ENCODE measurements at regions not wholly inside any gene's neighbourhood (a gene's known extent, or its start where the extent isn't known, plus 50 kb on each side); places are given as distances from the start of the nearest gene placed in this dataset.
A peak's percentile ranks its signal among the peaks of the same experiment; 100 is the strongest.

DNA sequence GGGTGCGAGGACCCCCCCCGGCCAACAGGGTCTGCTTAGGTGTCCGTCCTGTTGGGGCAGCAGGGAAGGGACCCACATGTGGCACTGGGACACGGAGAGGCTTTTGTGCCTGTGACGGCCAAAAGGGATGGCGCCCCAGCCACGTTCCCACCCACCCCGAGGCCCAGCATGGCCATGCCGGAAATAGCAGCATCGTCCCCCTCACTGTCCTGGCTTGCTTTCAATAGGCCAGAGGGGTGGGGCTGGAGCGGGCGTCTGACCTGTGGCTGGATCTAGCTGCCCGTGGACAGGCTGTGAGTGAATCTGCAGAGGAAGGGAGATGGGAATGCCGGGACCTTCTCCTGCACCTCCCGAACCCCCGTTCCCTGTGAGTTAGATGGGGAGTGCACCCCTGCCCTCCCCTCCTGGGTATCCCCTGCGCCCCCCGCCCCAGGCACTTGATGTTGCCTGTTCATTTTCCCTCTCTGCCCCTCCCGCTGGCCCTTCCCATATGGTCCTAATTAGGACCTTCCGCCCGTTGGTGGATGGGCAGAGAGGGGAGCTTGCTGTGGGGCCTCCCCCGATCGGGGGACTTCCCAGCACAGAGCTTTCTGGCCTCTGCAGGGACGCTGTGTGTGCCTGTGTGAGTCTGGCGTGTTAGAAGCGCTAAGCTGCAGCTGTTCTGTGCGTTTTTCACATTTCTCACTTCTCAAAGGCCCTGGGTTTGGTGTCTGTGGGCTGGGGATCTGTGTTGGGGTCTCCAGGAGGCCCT lies 292.8 kb downstream of the SEC14L1 start:
- H3K4me3 ChIP-seq (ENCODE audit: low read length in 2 of 2) = no peak overlapping the region
- H3K27me3 ChIP-seq (ENCODE audit: control insufficient read depth in 3 of 3, insufficient read depth in 3 of 3, low read depth in 1 of 3, low read length in 3 of 3) = no peaks in the 10 kb centered on the region
- H3K23ac ChIP-seq (ENCODE audit: low read depth, low read length, poor library complexity) = peak overlapping the region; percentile 90
- H4K91ac ChIP-seq (ENCODE audit: low read depth, low read length, poor library complexity) = peak overlapping the region; percentile 47
- H3K36me3 ChIP-seq (replicated peaks in 1 of 2; ENCODE audit: control insufficient read depth in 2 of 2, insufficient read depth in 2 of 2, low read length in 2 of 2) = peaks cover 0 to 4% of the 10 kb centered on the region in 2 donors
- H2BK12ac ChIP-seq (ENCODE audit: low read length) = peak overlapping the region; percentile 91
- H3K14ac ChIP-seq (ENCODE audit: low read length) = peak overlapping the region; percentile 79
- H3K4me1 ChIP-seq (ENCODE audit: control insufficient read depth in 2 of 2, insufficient read depth in 1 of 2, low read depth in 1 of 2, low read length in 2 of 2) = peaks cover 66 to 68% of the 10 kb centered on the region in 2 donors
- H3K79me1 ChIP-seq (ENCODE audit: low read depth, low read length) = peaks cover 37% of the 10 kb centered on the region
- H2BK120ac ChIP-seq (ENCODE audit: low read depth, low read length) = peak overlapping the region; percentile 38
- peak overlapping the region; percentile 96 for H2BK5ac ChIP-seq (ENCODE audit: low read length)
- peak overlapping the region; percentile 93 for H3K9ac ChIP-seq (ENCODE audit: low read depth, low read length, poor library complexity)
- DNase-seq (ENCODE audit: low spot score) = no peak
- peak overlapping the region; percentile 98 for H3K4ac ChIP-seq (ENCODE audit: low read length)
- peak overlapping the region; percentile 19 for H2BK15ac ChIP-seq (ENCODE audit: low read length)
- peak overlapping the region; percentile 66 for H3K27ac ChIP-seq (replicated peaks; ENCODE audit: low read length)
- WGBS, 2 donors (ENCODE audit: extremely low coverage in 2 of 2, insufficient read length in 2 of 2, insufficient replicate concordance in 1 of 2) = no CpG with 5 or more reads among the region's 27 CpGs
- peak overlapping the region; percentile 52 for H2AFZ ChIP-seq (ENCODE audit: low read length)
- H3K4me2 ChIP-seq (ENCODE audit: insufficient read depth, low read length, poor library complexity, severe bottlenecking) = peak overlapping the region; percentile 32
- H2AK5ac ChIP-seq (ENCODE audit: low read depth, low read length) = peak overlapping the region; percentile 99
- H3K18ac ChIP-seq (ENCODE audit: low read length) = peak overlapping the region; percentile 98
- no peak overlapping the region for H4K8ac ChIP-seq (ENCODE audit: low read depth, low read length)
- no peaks in the 10 kb centered on the region for H3K9me3 ChIP-seq (replicated peaks in 1 of 2; ENCODE audit: control insufficient read depth in 2 of 2, insufficient read depth in 1 of 2, low read depth in 1 of 2, low read length in 2 of 2)

DNA sequence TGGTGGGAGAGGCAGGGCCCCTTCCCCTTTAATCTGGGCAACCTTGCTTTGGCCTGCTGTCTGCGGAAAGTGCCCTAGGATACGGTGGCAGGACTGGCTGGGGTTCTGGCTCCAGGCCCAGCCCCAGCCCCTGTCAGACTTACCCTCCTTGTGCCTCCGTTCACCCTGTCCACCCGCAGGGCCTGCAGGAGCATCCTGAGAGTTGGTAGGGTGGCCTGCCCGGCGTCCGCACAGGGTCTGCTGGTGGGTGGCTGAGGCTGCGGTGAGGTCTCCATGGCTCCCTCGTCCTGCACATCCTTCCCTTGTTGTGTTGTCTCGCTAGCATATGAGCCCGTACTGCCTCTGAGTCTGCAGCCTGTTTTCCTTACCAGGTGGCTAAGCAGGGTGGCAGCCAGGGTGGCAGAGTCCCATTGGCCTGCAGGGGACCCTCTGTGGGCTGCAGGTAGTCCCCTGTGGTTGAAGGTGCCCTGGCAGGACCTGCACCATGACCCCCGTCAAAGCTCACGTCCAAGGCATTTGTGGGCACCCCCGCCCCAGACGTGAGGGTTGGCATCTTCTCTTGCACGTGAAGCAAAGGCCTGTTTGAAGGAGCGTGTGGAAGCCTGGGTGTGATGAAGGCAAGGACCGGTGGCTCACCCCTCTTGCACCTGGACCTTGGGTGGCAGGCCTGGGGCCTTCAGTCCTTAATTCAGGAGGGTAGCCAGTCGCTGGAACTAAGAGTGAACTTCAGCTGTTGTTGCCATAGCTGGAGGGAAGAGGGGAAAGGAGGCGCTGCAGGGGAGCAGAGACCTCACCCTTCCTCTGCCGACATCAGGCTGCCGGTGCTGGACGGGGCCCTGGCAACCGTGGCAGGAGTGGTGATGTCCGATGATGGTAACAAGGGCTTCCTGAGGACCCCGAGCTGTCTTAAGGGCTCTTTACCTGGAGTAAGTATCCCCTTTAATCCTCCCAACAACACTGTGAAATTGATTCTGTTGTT lies 293.7 kb downstream of the SEC14L1 start:
- Histone ChIP-seq H2BK120ac (ENCODE audit: low read depth, low read length) (peak overlapping the region; percentile 38), H4K8ac (ENCODE audit: low read depth, low read length) (no peak overlapping the region), H3K79me1 (ENCODE audit: low read depth, low read length) (peaks cover 36% of the 10 kb centered on the region), H2BK5ac (ENCODE audit: low read length) (peak overlapping the region; percentile 96), H3K18ac (ENCODE audit: low read length) (peak overlapping the region; percentile 98), H3K36me3 (replicated peaks in 1 of 2; ENCODE audit: control insufficient read depth in 2 of 2, insufficient read depth in 2 of 2, low read length in 2 of 2) (peaks cover 0 to 4% of the 10 kb centered on the region in 2 donors), H3K14ac (ENCODE audit: low read length) (peak overlapping the region; percentile 79), H3K9ac (ENCODE audit: low read depth, low read length, poor library complexity) (peak overlapping the region; percentile 93), H3K4me3 (ENCODE audit: low read length in 2 of 2) (no peak overlapping the region), H3K4ac (ENCODE audit: low read length) (peak overlapping the region; percentile 79), H3K27me3 (ENCODE audit: control insufficient read depth in 3 of 3, insufficient read depth in 3 of 3, low read depth in 1 of 3, low read length in 3 of 3) (no peaks in the 10 kb centered on the region), H4K91ac (ENCODE audit: low read depth, low read length, poor library complexity) (peak overlapping the region; percentile 95), H2AK5ac (ENCODE audit: low read depth, low read length) (peak overlapping the region; percentile 99), H3K27ac (replicated peaks; ENCODE audit: low read length) (peak overlapping the region; percentile 66), H3K4me1 (ENCODE audit: control insufficient read depth in 2 of 2, insufficient read depth in 1 of 2, low read depth in 1 of 2, low read length in 2 of 2) (peaks cover 63 to 67% of the 10 kb centered on the region in 2 donors), H3K4me2 (ENCODE audit: insufficient read depth, low read length, poor library complexity, severe bottlenecking) (peak overlapping the region; percentile 32), H3K9me3 (replicated peaks in 1 of 2; ENCODE audit: control insufficient read depth in 2 of 2, insufficient read depth in 1 of 2, low read depth in 1 of 2, low read length in 2 of 2) (no peaks in the 10 kb centered on the region), H2AFZ (ENCODE audit: low read length) (peak overlapping the region; percentile 52), H3K23ac (ENCODE audit: low read depth, low read length, poor library complexity) (peak overlapping the region; percentile 90), H2BK15ac (ENCODE audit: low read length) (peak overlapping the region; percentile 71), H2BK12ac (ENCODE audit: low read length) (peak overlapping the region; percentile 98)
- DNase-seq (ENCODE audit: low spot score) = no peak
- no CpG with 5 or more reads among the region's 26 CpGs for WGBS, 2 donors (ENCODE audit: extremely low coverage in 2 of 2, insufficient read length in 2 of 2, insufficient replicate concordance in 1 of 2)

DNA sequence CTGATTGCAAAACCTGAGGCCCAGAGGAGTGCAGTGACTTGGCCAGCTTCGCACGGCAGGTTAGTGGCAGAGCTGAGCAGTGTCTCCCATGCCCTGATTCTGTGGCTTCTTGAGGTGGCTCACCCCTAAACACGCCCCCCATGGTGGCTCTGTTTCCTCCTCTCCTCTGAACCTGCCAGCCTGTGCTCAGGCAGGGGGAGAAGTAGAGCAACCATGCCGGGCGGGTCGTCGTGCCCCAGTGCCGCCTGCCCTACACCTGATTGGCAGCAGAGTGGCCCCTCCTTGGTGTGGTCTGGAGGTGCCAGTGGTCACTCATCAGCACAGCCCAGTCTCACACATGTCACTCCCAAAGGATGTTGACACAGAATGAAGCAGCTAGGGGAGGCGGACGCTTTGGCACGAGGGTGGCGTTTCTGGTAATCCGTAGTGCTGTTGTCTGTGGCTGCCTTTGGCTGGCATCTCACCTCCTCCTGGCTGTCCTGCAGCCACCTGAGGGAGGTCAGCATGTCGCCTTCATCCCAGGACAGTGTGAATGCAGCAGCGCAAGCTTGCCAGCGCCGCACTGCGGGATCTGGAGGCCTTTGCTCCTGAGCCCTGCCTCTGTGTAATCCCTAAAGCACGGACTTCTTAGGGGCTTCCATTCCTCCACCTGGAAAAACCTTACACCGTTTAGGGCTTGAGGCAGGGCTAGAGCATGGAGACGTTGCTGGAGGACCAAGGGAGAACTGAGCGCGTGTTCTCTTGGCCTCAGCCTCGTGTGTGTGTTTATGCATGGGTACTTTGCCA lies 294.7 kb downstream of the SEC14L1 start:
- H3K18ac ChIP-seq (ENCODE audit: low read length) = peak overlapping the region; percentile 99

More for the DNA sequence above, 294.7 kb downstream of the SEC14L1 start:
- H3K9me3 ChIP-seq (replicated peaks in 1 of 2; ENCODE audit: control insufficient read depth in 2 of 2, insufficient read depth in 1 of 2, low read depth in 1 of 2, low read length in 2 of 2) = no peaks in the 10 kb centered on the region
- WGBS, 2 donors (ENCODE audit: extremely low coverage in 2 of 2, insufficient read length in 2 of 2, insufficient replicate concordance in 1 of 2) = no CpG with 5 or more reads among the region's 24 CpGs
- H3K14ac ChIP-seq (ENCODE audit: low read length) = peak overlapping the region; percentile 95
- H3K79me1 ChIP-seq (ENCODE audit: low read depth, low read length) = peaks cover 32% of the 10 kb centered on the region
- peak overlapping the region; percentile 85 for H3K9ac ChIP-seq (ENCODE audit: low read depth, low read length, poor library complexity)
- H3K23ac ChIP-seq (ENCODE audit: low read depth, low read length, poor library complexity) = peak overlapping the region; percentile 81
- peak overlapping the region; percentile 38 for H2BK120ac ChIP-seq (ENCODE audit: low read depth, low read length)
- no peak overlapping the region for H2AFZ ChIP-seq (ENCODE audit: low read length)
- H2BK15ac ChIP-seq (ENCODE audit: low read length) = peak overlapping the region; percentile 41
- H3K4me1 ChIP-seq (ENCODE audit: control insufficient read depth in 2 of 2, insufficient read depth in 1 of 2, low read depth in 1 of 2, low read length in 2 of 2) = peaks cover 54 to 60% of the 10 kb centered on the region in 2 donors
- no peak overlapping the region for H4K8ac ChIP-seq (ENCODE audit: low read depth, low read length)
- H4K91ac ChIP-seq (ENCODE audit: low read depth, low read length, poor library complexity) = peak overlapping the region; percentile 96
- peak overlapping the region in 1 of 2 donors; percentile 9 for H3K4me3 ChIP-seq (ENCODE audit: low read length in 2 of 2)
- peak overlapping the region; percentile 92 for H3K27ac ChIP-seq (replicated peaks; ENCODE audit: low read length)
- peaks cover 0 to 4% of the 10 kb centered on the region in 2 donors for H3K36me3 ChIP-seq (replicated peaks in 1 of 2; ENCODE audit: control insufficient read depth in 2 of 2, insufficient read depth in 2 of 2, low read length in 2 of 2)
- H2BK5ac ChIP-seq (ENCODE audit: low read length) = peak overlapping the region; percentile 96
- no peaks in the 10 kb centered on the region for H3K27me3 ChIP-seq (ENCODE audit: control insufficient read depth in 3 of 3, insufficient read depth in 3 of 3, low read depth in 1 of 3, low read length in 3 of 3)
- DNase-seq (ENCODE audit: low spot score) = no peak
- H3K4ac ChIP-seq (ENCODE audit: low read length) = peak overlapping the region; percentile 77
- peak overlapping the region; percentile 99 for H2AK5ac ChIP-seq (ENCODE audit: low read depth, low read length)
- H3K4me2 ChIP-seq (ENCODE audit: insufficient read depth, low read length, poor library complexity, severe bottlenecking) = no peak overlapping the region
- H2BK12ac ChIP-seq (ENCODE audit: low read length) = peak overlapping the region; percentile 87
